AG09319 (cell line): ENCODE measurements at regions not wholly inside any gene's neighbourhood (a gene's known extent, or its start where the extent isn't known, plus 50 kb on each side); places are given as distances from the start of the nearest gene placed in this dataset.

Source experiments
- DNase-seq: peaks from one replicate; pipeline ENCODE4 v3.0.0-alpha.2; 2010; ENCODE audit warnings: low read depth; ENCODE audit errors: extremely low read depth
- TF ChIP-seq, protein P1 (sequence below): IDR thresholded peaks from 2 replicates; pipeline ENCODE4 v1.5.1; 2011; ENCODE audit warnings: low read depth, mild to moderate bottlenecking, inconsistent platforms, low read length, moderate library complexity

DNA sequence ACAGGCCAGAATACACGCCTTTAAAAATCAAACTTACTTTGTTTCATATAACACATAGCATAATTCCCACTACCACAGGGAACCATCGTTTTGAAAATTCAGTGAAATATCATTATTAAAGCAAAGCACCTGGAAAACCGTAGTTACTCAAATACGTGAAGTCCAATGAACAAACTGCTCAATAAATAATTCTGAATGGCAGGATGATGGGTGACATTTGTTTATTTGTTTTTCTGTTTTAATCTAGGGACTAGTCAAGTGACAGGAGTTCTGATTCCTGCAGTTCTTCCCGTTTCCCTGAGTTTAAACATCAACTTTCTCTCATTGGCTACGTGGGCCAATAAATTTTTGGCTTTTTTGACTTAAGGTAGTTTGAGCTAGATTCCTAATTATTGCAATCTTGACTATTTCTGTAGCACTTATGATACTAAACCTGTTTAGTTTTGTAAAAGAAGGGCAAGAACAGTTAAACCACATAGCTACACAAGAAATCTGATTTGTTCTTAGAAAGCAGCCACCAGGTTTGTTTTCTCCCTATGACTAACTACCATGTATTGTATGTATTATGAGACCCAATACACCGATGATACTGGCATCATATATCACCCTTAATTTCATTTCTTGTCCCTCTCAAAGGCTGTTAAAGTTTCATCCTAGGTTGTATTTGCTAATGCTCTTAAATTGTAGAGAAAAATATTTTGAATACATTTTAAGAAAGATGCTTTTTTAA is 411.2 kb downstream of the SHQ1 start:
- no peak for DNase-seq
- TF ChIP-seq, protein P1, sequence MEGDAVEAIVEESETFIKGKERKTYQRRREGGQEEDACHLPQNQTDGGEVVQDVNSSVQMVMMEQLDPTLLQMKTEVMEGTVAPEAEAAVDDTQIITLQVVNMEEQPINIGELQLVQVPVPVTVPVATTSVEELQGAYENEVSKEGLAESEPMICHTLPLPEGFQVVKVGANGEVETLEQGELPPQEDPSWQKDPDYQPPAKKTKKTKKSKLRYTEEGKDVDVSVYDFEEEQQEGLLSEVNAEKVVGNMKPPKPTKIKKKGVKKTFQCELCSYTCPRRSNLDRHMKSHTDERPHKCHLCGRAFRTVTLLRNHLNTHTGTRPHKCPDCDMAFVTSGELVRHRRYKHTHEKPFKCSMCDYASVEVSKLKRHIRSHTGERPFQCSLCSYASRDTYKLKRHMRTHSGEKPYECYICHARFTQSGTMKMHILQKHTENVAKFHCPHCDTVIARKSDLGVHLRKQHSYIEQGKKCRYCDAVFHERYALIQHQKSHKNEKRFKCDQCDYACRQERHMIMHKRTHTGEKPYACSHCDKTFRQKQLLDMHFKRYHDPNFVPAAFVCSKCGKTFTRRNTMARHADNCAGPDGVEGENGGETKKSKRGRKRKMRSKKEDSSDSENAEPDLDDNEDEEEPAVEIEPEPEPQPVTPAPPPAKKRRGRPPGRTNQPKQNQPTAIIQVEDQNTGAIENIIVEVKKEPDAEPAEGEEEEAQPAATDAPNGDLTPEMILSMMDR, result no peak

DNA sequence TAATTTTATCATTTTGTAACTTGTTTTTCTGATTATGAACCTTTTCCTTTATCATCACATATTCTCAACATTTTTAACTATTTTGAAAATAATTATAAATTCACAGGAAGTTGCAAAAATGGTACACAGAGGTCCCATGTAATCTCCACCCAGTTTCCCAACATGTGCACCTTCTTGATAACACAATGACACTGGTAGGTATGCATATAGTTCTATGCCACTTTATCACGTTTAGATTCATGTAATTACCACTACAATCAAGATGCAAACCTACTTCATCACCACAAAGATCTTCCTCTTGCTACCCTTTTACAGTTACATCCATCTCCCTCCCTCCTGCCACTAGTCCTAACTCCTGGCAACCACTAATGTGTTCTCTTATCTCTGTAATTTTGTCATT is 413.9 kb downstream of the SHQ1 start:
- TF ChIP-seq, protein P1, result no peak
- DNase-seq, result no peak

DNA sequence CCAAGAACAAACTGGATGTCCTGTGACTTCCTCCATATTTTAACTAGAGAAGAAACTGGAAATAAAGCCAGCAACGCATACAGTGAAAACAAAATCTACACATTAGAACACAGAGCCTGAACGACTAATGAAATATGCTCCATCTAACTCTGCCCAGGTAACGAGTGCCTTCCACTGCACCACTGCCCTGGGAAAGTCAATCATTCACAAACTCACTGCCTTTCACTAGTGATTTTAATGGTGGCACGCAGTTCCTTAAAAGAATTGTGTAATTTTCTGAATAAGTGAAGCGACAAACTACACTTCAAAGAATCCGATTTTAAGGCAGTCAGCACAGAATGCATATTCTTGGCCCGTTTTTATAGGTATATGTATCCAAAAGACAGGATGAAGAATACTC is 416.0 kb downstream of the SHQ1 start:
- TF ChIP-seq, protein P1, result no peak
- no peak for DNase-seq

DNA sequence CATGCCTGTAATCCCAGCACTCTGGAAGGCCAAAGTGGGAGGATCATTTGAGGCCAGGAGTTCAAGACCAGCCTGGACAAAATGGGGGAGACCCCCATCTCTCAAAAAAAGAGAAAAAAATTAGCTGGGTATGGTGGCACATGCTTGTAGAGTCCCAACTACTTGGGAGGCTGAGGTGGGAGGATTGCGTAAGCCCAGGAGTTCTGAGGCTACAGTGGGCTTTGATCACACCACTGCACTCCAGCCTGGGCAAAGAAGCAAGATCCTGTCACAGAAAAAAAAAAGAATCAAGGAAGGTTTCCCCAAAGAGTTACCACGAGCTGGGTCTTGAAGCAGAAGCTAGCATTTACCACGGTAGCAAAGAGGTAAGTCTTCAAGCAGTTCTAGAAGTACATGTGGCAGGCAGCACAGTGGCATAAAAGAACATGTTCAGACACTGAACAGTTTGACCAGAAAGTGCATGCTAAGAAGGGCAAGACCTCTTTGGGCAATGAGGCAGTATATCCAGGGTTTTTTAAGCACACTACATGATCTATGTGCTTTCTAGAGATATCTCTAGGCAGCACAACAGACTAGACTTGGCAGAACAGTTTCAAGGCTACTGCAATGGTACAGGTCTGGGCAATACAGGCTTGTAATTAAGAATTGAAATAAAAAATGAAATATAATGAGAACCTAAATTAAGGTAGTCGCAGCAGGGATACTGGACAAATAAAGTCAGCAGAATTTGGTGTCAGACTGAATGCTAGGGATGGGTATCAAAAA is 418.5 kb downstream of the SHQ1 start:
- no peak for DNase-seq
- TF ChIP-seq, protein P1, result no peak

DNA sequence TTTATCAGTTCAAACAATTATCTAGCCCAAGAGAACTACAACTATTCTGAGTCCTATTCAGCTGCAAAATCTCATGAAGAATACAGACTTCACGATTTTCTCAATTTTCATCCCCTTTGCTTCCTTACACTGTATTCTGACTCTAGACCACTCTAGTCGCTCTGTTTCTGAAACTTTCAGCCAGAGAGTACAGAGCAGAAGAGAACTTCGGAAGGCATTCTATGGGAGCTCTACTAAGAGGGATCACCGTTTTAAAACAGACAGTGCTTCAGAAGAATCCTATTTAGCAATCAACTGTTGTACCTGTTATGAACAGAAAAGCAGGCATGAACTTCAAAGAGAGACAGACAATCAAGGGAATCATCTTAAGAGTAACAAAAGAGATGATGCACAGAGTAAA is 419.4 kb downstream of the SHQ1 start:
- DNase-seq, result no peak
- TF ChIP-seq, protein P1, result no peak

DNA sequence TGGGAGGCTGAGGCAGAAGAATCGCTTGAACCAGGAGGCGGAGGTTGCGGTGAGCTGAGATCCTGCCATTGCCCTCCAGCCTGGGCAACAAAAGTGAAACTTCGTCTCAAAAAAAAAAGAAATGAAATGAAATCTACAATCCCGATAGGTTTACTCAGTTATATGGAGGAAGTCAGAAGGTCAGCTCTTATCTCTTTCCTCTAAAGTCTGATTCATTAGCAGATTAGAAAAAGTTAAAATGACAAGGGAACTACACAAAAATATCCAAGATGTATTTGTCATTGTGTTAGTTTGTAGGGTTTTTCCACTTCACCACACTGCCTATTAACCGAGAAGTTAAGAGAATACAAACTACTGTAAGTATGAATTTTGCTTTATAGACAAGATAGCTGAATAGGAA is 420.6 kb downstream of the SHQ1 start:
- DNase-seq, result no peak
- TF ChIP-seq, protein P1, result no peak

DNA sequence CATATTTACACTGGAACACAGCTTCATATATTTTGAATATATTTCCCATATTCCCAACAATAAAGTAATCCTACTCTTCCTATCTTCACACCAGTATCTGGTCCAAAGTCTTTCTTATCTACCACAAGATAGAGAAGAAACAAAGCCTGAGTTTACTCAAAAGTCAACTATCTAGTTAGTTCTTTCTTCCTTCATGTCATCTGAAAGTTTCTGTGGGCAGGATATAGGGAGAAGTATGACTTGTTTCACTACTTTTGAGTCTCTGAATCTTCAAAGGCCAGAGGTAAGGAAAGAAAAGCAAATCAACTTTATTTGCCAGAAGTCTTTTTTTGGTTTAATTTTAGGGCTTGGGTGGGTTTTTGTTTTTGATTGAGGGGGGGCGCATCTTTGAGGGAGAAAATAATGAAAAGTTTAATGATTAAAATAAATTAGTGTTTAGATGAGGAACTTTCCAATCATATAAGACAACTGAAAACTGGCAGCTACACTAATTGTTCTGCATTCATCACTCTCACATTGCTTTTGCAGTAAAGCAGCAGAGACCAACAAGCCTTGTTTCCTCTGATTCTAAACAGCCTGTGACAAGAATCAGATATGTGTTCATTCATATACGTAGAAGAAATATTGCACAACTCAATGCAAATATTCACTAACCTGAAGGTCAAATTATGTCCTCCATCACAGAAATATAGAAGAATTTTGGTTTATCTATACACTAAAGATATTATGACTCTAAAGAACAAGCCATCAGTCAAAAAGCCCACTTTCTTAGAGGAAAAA is 421.4 kb downstream of the SHQ1 start:
- TF ChIP-seq, protein P1, result no peak
- no peak for DNase-seq
